Suprapubic skin (tissue), 3 donors: ENCODE measurements at regions not wholly inside any gene's neighbourhood (a gene's known extent, or its start where the extent isn't known, plus 50 kb on each side); places are given as distances from the start of the nearest gene placed in this dataset.

Source experiments
- CTCF ChIP-seq, 2 donors: fragments of 200-600 bp in 1 of 2; fragments of 450-650 bp in 1 of 2; sonication (generic) in 1 of 2; IDR thresholded peaks; one replicate each; pipeline ENCODE4 v1.5.1; 2016 to 2019; ENCODE audit warnings: antibody characterized with exemption in 2 of 2, mild to moderate bottlenecking in 1 of 2, moderate library complexity in 1 of 2
- POLR2A ChIP-seq, 2 donors: fragments of 450-650 bp; IDR thresholded peaks; one replicate each; pipeline ENCODE4 v1.6.1; 2017; ENCODE audit warnings: antibody characterized with exemption in 2 of 2, mild to moderate bottlenecking in 2 of 2, moderate library complexity in 2 of 2

DNA sequence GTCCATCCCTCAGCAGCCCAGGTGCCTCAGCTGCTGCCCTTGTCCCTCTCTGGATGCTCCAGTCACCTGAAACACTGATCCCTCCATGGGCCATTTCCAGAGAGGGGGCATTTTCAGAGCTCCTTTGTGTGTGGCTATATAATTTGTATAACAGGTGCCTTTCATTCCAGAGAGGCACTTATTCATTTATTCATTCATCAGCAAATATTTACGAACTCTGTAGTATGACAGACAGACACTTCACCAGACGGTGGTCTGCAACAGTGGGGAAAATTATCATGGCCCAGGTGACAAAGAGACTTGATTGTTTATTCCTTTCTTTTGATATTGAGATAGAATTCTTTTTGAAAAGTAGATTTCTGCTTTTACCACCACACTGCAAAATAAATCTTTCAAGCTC, 361.7 kb downstream of the TMEM182 start:
- TF ChIP-seq CTCF (IDR thresholded peaks at IDR 0.05) (no peak), POLR2A (IDR thresholded peaks at IDR 0.05) (no peak)
